NCI-H1092 (cell line): ENCODE measurements at regions not wholly inside any gene's neighbourhood (a gene's known extent, or its start where the extent isn't known, plus 50 kb on each side); places are given as distances from the start of the nearest gene placed in this dataset.

ENCODE experiments used
- DNase-seq: peaks from one replicate; lab custom pipeline; 2025; lab: John Stamatoyannopoulos, UW

DNA sequence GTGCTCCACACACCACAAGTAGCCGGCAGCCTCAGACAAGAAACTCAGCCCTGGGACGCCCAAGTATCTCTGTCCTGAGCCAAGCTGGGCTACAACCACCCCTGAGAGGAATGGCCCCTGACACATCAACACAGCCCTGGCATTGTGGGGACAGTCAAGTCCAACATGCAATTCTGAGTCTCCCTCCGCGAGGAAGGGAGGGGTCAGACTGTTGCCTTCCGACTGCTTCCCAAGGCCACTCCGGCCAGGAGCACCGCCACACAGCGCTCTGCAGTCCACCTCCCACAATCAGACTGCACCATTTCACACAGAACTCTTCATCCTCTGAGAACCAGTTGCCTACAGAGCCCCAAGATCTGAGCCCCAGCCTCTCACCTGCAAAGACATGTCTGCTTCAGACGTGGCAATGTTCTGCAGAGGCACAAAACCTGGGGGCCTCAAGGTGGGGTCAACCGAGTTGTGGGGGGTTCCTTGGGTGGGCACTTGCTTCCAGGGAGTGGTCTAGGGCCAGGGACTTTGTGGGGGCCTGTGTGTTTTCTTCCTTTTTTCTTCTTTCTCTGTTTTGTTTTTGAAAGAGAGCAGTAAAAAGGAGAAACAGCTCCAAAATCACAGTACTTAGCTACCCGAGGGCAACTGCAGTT, 76.7 kb upstream of the SALL3 start:
- no peak for DNase-seq

DNA sequence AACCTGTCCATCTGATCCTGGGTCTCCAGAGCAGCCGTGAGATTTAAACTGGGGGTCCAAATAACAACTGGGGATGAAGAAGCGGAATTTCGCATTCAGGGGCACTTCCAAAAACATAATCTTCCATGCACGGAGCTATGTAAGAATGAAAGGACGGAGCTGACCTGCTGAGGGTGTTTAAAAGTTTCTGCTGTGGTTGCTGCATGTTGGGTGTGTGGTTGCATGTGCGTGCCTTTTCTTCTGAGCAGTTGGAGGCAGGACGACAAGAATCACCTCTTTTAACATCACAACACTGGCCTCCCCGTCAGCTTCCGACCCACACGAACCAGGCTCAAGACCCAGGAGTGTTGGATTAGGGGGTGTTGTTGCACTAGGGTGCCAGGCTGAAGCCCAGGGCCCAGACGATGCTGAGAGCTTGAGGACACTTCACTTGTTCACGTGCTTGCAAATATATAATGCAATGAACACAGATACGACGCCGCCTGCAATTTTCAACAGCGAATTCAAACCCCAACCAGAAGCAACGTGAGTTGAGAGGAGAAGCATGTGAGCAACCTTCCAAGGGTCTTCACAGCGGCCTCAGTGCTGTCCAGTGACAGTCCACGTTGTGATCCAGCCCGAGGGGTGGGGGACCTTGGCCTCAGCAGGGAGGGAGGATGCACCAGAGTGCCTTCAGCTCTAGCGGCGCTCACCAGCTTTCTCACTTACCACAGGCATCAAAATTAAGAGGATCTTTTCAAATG, 76.0 kb upstream of the SALL3 start:
- DNase-seq: no peak

DNA sequence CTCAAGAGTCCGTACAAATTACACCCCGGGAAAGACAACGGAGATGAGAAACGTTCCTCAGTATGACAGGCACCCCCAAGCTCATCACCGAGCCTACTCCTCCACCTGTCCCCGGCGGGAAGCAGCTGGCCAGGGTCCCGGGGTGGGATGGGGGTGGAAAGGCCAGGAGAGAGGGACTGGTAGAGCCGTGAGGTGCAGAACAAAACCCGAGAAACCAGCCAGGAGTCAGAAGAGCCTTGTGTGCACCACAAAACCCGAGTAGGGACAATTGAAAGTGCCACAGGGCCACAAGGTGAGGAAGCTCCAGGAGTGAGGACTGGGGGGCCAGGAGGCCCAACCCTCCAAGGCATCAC, 75.5 kb upstream of the SALL3 start:
- DNase-seq: no peak

DNA sequence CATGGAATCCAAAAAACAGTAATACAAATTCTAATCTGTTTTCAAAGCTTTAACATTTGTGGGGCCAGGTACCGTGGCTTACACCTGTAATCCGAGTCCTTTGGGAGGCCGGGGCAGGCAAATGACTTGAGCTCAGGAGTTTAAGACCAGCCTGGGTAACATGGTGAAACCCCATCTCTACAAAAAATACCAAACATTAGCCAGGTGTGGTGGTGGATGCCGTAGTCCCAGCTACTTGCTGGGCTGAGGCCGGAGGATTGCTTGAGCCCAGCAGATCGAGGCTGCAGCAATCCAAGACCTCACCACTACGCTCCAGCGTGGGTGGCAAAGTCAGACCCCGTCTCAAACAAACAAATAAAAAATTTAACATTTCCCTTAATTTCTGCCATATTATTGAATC, 74.3 kb upstream of the SALL3 start:
- no peak for DNase-seq

DNA sequence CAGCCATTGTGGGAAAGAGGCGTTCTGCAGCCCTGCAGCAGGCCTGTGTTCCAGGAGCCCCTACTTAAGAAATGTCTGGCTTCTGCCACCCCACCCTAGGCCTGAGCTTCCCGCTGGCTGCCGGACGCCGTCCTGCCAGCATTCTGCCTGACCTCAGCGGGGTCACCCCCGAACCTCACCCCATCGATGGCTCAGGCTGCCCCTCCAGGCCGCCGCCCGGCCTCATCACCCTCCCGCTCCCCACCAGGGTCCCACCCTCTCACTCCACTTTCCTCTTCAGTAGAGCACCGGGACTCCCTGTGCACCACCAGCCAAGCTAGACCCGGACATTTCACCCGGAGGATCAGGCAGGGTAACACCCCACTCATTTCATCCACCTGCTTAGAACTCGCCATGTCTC, 73.6 kb upstream of the SALL3 start:
- no peak for DNase-seq

DNA sequence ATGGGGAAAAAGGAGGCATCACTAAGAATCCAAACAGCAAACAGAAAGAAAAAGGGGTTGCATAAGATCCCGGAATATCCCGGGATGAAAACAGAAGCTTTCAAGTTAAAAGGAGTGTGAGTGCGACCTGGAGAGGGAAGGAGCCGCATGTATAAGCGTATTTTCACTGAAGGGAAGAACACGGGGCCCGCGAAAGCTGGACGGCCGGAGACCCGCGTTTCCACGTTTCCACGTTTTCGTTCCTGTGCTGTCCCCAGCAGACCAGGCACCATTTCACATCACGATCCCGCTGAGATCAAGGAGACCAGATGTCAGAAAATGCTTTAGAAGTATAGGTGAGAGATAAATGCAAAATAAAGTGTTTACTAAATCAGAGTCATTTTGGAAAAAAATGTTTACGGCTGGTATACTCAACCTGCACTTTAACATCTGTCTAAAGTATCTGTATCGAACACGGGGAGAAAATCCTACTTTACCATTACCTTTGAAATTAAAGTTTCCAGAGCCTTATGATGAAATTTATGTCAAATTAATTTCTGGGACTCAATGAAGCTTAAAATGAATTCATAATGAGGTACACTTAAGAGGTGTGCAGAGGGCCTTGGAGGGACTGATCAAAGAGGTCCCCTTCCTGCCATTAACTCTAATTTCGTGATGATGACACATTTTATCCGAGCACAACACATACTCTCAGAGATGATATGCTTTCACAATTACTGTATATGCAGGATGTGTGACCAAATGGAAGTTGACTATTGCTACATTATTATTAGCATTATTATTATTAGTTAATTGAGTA, 71.0 kb upstream of the SALL3 start:
- DNase-seq: no peak

DNA sequence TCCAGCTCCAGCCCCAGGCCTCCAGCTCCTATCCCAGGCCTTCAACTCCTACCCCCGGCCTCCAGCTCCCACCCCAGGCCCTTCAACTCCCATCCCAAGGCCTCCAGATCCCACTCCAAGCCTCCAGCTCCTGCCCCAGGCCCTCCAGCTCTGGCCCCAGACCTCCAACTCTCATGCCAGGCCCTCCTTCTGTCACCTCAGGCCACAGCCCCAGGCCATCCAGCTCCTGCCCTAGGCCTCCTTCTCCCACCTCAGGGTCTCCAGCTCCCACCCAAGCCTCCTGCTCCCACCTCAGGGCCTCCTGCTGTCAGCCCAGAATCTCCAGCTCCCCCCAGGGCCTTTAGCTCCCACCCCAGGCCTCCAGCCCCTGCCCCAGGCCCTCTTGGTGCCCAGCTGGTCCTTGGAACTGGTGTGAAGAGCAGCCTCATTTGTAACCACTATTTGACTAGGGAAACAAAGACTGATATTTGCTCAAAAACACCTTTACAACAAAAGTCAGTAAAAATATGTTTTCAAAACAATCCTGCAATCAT, 67.8 kb upstream of the SALL3 start:
- DNase-seq: no peak

DNA sequence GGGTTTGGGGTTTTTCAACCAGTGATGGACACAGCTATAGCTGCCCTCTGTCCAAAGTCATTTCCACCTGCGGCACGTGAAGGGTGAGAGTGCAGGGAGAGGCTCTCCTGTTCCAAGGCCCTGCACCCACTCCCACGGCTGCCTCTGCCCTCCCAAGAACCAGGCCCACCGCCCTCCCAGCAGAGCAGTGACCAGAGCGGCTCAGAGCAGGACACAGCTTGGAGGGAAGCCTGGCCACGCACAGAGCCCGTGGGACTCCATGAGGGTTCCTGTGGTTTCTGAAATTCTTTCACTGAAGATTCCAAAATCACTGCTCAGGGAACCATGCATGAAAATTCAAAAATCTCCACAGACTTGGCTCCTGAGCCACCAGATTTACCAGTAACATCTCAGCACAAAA, 67.3 kb upstream of the SALL3 start:
- DNase-seq: no peak

DNA sequence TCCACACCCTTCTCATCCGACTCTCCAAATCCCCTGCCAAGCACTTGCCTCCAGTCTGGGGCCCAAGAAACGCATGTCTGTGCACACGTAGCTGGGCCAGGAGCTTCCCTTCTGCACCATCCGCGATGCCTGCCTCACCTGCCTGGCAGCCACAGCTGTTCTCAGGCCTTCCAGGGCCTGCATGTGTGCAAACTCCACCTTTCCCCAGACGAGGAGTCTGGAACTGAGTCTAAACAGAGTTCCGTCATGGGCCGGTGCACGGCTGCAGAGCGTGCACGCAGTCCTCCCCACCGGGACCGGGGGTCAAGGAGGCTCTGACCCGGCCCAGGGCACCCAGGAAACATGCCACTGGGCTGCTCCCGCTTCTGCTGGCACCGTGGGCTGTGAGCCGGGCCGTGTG, 66.8 kb upstream of the SALL3 start:
- DNase-seq: no peak

DNA sequence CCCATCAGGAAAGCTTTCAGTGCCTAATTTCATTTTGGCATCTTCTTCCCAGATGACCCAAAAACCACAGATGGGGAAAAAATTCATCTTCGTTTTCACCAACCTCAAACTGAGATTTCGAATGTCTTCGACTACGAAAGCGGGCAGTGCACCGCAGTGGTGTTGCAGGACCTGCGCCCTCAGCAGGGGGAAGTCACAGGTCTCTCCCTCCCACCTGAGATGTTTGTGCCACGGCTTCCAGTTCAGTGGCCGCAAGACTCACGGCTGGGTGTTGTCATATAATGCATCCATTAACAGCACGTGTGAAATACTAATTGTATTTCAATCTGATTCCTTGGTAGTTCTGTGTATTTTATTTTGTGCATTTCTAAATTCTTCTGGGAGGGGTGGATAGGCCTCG, 66.2 kb upstream of the SALL3 start:
- no peak for DNase-seq

DNA sequence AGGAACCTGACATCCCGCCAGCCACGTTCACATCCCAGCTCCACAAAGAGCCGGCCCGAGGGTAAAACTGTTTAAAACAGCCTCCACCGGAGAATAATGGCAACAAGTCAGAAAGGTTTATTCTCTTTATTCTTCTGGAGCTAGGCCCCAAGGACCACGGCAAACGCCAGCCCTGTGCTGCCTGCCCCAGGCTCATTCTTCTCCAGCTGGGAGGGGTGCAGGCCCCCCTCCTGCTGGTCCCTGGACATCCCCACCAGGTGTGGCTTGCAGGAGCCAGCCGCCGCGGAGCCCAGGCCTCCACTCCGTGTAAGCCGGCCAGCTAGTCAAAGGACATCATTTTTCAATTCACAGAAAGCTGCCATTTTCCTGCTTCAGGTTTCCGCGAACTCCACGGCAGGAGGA, 65.8 kb upstream of the SALL3 start:
- DNase-seq: no peak

DNA sequence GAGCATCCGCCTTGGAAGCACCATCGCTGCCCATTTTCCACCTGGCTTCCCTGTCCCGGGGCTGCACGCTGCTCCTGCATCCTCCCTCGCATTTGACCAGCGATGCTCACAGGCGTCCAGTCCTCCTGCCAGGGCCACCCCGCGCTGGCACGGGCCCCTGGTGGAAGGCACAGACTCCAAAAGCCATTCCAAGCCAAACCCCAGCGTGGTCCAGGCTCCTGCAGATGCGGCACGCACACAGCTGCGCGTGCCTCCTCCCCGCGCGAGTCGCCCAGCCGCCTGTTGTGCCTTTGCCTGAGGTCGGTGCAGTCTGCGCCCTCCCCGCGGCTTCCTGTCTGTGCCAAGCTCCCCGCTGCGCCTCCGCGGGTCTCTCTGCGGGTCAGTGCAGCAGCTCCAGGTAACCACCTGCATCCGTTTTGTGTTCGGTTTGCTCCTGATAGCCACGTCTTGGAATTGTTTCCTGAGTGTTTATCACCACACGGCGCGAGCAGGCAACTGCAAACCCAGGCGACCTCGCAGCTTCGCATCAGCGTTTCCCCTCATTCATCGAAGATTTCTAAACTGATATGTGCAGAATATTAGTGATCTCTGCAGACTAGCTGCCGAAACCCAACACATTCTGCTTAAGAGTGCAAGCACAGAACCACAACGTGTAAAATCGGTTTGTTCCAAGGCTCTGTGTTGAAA, 65.2 kb upstream of the SALL3 start:
- DNase-seq: peak; percentile 26

DNA sequence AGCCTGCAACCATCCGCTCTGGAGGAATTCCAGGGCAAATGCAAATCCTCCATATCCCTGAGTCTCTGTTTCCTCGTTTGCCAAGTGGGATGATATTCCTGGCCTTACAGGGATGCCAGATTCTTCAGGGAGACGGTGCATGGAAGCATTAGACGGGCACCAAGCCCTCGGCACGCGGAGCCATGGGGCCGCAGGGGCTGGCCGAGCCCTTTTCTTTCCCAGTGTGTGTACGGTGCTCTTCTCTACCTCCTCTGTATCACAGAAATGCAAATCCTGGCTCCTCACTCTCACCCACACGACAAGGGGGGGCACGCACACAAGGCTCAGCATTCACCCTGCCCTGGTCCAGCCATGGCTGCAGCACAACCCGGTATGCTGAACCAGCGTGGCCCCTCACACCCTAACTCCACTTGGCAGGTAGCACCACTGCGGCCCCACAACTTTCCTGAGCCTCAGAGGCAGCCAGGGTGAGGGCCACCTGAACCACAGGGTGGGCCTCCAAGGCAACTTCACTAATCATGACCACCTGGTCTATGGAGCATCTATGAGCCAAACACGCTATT, 64.1 kb upstream of the SALL3 start:
- DNase-seq: no peak

DNA sequence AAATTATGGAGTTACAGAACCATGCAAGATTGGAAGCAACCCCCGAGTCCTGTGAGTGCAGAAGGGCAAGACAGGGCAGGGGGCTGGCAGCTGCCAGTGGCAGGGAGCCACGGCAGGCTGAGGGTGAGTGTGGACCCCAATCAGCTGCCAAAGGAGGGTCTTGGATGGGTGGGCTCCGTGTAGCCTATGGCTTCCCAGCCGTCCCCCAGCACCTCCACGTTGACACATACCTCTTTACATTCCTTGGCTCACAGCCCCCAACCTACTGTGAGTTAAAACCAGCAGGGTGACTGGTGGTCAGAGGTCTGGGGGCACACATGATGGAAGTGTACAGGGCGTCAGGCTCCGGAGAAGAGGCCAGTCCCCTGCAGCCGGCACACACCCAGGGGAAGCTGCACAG, 60.9 kb upstream of the SALL3 start:
- DNase-seq: no peak

DNA sequence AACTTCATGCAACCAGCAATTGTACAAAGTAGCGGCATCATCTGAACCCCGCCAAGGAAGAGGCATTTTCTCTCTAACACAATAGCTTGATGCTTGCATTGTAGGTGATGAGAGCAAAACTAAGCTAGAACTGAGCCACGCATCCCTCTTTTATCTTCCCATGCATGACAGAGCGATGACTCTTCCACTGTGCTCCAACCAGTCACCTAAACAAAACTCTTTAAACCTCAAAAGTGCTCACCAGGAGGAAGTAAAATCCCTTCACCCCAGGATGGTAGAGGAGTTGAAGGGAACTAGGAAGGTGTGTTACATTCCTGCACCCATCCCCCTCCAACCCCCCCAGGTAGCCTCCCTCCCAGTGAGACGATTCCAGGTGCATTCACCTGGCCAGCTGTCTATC, 59.7 kb upstream of the SALL3 start:
- no peak for DNase-seq

DNA sequence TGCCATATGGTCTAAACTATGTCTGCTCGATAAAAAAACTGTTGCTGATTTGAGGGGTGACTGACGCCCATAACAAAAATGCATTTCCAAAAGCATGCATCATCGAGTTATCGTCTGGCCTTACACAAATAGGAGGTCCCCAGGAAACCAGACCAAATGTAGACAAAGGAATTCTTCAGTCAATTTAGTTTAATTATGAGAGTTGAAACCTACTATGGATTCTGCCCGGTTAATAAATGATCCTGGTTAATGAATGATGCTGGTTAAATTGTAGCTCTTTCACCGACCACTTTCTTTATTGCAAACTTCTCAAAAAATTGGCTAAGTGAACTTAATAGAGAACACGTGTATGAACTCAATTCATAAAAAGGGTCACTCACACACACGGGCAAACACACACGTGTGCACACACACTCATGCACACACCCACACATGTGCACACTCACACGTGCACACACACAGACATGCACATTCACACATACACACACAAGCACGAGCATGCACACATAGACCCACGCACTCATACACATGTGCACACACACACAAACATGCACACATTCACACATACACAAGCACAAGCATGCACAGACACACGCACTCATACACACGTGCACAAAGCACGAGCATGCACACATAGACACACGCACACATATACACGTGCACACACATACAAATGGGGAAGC, 59.0 kb upstream of the SALL3 start:
- no peak for DNase-seq

DNA sequence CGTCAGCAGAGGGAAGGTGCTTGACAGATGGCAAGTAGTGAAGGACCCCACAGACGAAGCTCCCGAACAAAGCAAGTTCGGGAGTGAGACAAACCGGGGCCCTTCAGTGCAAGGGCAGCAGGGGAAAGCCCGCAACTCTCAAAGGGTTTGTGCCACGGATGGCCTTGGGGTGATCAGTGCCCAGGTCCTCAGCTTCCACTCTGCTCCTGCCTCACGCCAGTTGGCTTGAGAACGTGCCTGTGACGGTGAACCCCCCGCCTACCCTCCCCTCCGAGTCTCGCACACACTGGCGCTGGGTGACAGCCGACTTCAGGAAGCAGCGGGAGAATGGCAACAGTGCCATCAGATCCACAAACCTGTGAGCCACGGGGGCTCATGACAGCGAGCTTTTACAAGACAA, 56.8 kb upstream of the SALL3 start:
- DNase-seq: no peak

DNA sequence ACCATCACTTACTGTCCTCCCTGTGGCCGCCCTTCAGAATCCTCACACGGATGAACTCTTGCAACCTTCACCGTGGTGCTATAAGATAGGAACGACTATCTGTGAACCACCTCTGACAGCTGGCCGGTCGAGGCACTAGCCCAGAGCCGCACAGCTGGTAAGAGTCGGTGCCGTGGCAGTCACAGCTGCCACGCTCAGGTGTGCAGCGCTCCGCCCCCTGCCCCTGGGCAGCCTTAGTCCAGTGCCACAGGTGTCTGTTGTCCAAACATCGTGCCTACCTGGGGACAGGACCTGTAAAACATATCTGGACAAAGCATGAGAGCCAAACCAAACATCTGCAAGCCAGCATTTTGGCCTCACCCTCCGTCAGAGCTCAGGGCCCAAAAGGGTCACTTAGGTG, 55.3 kb upstream of the SALL3 start:
- no peak for DNase-seq

DNA sequence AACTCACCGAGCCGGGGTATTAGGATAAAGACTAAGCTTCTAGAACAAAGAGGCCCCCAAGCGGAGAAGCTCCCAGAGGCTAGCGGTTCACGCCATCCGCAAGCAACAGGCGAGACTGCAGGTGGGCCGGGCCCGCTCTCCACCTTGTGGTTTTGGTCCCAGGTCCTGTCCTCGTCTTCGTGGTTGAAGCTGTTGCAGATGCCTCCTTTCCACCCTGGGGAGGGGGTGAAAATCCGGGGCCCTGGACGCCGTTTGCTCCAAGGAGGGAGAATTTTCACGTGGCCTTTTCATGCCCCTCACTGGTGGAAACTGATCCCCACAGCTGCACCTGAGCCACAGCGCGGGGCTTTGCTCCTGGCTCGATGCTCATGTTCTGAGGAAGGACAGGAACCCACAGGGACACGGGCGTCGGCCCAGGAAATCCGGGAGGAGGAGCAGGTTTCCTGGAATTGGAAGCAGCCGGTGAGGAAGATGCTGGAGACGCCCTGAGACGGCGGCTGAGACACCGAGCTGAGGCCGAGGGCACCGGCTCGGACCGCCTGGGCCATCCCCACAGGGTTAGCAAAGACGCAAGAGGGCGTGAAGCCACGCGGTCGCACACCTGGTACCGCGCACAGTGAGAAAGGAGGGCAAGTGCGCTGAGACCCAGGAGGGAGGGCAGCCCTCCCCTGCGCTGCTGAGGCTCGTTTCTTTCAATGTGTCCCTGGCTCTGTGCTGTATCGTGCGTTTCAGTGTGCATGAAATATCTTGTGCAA, 54.7 kb upstream of the SALL3 start:
- no peak for DNase-seq

DNA sequence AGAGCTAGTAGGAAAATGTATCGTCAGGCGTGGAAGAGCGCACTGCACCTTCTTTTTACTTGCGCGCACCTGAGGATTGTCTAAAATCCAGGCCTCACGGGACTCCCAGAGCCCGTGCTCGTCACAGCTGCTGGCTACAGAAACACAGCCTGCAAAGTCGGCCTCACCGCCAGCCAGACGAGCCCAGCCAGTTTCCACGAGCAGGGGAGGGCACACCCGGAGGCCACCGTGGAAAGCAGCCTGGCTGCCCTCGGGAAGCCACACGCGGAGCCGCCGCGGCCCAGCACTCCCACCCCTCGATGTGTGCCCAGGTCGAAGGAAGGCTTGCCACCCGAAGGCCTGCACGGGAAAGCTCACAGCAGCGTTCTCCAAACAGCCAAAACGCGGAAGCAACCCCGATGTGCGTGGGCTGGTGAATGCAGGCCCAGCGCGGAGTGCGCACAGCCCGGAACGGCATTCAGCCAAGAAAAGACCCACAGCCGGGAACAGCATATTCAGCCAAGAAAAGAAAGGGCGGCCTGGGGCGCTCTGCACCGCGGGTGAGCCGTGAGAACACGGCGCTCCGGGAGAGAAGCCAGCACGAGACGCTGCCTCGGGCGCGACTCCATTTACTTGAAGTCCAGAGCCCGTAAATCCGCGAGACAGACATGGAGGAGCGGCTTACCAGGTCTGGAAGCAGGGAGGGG, 53.9 kb upstream of the SALL3 start:
- DNase-seq: no peak
